Ureter (tissue), 1 donor: ENCODE measurements at regions not wholly inside any gene's neighbourhood (a gene's known extent, or its start where the extent isn't known, plus 50 kb on each side); places are given as distances from the start of the nearest gene placed in this dataset.

Experiments used
- DNase-seq: peaks from one replicate; pipeline ENCODE4 v3.0.0-alpha.2; 2020; ENCODE audit warnings: low spot score
- donor health status: DM: yes; HTN: yes; CAD: no.

DNA sequence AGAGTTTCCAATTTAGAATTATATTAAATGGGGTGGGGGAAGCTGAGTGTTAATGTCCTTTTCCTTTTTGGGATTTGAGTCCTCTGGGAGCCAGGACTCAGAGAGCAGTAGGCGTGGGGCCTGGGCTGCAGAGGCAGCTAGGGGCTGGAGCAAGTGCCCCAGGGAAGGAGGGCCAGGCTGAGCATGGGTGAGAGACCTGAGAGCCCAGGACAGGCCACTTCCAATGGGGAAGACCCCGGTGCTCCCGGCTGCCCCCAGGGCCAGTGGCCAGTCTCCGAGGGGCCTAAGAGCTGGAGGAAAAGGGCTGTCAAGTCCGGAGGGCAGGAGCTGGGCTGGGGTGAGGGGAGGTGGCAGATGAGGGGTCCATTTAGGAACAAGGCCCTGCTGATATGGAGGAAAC is 371.5 kb downstream of the ZNF536 start:
- DNase-seq = no peak

DNA sequence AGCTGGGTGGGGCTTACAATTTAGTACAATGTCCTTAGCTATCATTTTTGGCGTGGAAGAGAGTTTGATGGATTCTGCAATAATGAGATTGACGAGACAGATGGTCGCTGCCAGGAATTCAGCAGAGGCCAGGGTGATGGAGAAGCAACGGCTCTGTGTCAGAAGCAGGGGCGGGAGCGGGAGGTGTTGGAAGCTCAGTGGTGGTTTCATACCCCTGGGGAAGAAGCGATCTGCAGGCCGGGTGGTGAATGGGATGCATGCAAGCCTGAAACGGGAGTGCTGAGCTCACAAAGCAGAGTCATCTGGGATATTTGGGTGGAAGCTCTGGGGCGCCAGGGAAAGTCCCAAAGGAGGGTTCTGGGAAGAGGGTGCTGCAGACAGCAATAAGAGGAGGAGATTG is 370.8 kb downstream of the ZNF536 start:
- no peak for DNase-seq

DNA sequence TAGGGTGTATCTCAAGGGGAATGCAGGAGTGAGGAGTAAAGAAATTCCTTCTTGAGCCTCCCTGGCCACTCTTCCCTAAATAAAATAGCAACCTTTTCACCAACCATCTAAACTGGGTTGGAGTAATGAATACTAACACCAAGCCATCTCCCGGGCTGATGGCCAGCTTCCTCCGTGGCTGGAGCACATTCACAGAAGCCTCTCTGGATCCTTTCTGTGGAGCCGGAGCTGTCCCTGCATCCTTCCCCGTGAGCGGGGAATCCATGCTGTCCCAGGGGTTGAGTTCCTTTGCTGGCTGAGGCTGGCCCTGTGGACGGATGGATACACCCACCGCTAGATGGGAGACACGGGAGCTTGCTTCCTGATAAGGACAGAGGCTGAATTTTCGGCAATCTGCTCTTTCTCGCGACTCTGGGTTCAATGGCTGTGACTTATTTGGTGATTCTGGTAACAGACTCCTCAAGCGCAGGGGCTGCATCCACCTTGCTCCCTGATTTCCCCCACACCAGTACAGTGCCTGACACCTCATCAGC is 370.3 kb downstream of the ZNF536 start:
- DNase-seq = no peak

DNA sequence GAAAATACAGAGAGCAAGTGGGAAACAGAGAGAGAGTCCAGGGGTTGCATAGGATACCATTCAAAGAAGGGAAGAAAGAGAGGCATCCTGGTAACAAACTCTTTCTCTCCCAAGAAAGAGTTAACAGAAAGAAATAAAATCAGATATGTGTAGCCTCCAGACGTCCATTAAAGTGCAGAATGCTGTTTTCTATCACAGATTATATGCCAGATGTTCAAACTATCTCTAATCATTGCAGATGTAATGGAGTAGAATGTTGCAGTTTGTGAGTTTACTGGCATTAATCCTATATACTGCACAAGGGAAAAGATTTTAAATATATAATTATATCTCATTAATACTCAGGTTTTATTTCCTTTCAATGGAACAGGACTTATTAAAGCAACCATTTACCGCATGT is 369.4 kb downstream of the ZNF536 start:
- DNase-seq = no peak

DNA sequence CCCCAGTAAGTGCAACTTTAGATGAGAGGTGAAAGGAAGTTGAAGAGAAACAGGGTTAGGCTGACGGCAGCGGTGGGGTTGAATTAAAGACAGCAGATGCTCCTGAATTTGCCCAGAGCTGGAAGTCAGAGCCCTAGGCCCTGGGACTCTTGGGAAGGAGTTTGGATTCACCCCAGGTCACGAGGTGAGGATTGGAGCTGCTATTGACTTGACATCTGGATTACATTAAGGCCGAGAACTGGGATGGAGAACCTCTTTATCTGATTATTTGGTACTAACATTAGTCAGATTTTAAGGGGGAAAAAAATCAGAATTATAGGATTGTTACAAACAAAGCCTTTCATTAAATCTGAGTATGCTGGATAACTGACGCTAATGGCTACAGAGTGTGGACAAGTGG is 367.2 kb downstream of the ZNF536 start:
- no peak for DNase-seq

DNA sequence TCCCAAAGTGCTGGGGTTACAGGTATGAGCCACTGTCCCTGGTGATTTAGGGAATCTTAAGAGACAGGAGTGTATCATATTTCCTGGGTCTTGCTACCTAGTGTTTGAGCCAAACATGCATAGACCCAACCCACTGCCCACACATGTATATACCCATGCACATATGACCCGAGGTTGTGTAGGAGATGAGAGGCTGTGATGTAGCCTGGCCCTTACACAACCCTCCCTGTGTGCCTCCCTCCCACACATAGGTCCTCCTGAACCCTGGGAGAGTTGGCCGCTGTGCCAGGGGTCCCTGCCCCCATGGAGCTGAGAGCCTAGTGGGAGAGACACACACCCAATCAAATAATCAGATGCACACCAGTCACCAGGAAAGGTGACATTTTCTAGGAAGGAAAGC is 365.9 kb downstream of the ZNF536 start:
- DNase-seq = no peak

DNA sequence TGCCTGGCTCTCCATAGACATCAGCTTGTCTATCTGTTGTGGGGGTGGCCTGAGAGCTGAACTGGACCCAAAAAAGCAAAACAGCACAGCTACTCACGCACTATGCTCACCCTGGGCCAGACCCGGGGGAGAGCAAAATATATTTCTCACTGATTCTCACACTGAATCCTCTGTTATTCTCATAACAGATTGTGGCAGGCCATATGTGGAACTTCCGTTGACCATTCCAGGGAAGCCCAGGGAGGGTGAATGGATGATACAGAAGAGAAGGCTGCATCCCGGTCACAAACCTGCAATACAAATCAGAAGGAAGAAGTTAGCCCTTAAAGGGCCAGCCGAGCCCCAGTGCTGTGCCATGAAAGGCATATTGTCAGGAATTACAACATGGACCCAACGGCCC is 362.5 kb downstream of the ZNF536 start:
- DNase-seq = no peak

DNA sequence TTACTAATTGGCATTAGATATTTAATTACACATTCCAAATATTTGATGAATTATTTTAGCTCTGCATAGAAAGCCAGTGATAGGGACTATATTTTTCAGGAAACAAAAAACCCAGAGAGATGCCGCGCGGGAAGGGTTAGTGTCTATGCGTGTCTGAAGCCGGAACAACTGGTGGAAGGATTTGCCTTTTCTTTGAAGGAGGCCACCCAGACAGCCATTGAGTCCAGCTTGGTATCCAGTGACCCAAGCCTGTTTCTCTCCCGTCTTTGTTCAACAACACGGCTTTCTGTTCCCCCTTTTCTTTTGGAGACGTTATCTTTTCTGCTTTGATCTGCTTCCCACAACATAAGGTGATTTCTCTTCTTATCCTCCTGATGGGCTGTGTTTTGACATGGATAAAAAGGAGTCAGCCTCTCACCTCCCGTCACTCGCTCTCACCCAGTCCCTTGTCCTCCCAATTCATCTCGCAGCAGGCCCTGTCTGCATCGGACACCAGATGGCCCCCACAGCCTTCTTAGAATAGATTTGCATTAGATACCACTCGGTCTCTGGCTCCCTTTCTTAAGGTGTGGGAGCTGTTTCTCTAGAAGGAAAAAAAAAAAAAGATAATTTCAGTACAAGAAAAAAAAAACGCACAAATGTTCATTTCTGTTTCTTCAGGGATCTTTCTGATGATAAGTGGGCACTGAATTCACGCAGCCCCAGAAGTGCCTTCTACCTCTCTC is 361.8 kb downstream of the ZNF536 start:
- no peak for DNase-seq

DNA sequence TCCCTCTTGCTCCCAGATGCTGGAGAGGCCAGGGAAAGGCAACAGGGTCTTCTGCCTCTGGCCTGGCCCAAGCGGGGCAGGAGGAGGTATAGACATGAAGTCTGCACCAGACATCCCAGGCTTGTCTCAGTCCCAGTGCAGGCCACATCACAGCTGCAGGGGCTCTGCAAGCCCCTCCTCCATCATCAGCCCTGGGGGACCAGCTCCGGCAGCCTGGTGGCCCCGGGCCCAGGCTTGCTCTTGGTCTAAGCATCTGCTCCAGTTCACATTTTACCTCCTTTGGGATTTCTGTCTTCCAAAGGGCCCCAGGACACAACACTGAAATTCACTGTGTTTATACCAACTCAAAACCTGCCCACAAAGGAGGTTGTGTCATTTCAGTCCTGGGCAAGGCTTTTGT is 359.4 kb downstream of the ZNF536 start:
- DNase-seq = no peak

DNA sequence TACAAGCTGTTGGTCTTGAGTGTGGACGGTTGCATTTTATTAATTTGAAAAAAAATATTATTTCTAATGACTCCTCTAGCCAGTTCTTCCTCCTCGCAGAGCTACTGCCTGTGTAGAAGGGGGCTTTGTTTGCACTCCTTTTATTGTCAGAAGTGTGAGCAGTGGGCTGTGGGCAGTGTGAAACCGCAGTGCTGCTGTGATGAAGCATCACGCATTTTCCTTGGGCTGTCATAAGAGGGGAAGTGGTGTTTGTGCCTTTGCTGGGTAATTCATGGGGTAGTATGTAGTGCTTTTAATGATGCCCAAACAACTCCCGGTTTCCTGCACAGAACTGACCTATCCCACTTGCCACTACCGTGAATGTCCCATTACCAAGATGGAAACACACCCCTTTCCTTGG is 357.3 kb downstream of the ZNF536 start:
- DNase-seq = no peak

DNA sequence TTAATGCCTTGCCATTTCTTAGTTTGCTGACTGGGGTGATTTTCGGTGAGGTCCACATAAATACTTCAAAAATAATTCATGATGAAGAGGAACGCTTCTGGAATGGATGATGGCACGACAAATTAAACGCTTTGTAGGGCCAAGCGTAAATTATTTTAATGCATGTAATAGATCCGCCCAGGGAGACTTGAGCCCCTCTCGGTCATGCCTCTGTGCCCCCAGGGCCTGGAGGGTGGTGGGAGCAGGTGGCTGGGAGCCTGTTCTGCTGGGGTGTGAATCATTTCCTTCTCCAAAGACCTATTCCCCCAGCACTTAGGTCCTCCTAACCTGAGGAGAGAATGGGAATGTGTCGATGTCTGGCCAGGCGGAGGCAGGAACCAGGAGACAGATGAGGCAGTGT is 350.6 kb downstream of the ZNF536 start:
- no peak for DNase-seq

DNA sequence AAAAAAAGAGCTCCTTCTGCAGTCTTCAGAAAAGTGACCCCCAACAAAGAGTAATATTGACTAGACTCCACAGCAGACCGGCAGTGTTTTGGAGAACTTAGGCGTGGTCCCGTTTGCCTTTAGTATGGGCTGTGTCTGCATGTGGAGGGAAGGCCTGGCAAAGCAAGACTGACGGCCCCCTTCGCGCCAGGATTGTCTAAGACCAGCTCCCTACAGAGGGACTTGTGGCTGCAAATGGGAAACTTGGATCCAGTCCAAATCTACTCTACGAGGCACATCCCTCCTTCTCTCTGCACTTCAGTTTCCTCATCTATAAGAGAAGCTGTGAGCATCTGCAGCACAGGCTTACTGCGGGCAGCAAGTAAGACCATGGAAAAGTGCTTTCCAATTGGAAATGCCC is 350.0 kb downstream of the ZNF536 start:
- DNase-seq = no peak

DNA sequence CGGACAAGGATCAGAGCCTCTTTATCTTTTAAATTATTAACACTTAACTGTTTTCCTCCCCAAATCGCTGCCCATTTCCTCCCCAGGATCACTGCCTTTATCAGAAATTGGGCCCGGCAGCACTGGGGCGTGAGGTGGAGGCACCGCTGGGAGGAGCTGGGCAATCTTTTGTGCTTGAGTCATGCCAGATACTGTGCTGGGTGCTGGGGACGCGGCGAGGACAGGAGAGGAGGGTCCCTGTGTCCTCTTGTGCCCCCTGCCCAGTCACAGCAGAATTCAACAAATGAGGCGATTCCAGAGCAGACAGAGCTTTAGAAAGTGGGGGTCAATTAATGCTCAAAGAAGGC is 347.8 kb downstream of the ZNF536 start:
- DNase-seq = no peak

DNA sequence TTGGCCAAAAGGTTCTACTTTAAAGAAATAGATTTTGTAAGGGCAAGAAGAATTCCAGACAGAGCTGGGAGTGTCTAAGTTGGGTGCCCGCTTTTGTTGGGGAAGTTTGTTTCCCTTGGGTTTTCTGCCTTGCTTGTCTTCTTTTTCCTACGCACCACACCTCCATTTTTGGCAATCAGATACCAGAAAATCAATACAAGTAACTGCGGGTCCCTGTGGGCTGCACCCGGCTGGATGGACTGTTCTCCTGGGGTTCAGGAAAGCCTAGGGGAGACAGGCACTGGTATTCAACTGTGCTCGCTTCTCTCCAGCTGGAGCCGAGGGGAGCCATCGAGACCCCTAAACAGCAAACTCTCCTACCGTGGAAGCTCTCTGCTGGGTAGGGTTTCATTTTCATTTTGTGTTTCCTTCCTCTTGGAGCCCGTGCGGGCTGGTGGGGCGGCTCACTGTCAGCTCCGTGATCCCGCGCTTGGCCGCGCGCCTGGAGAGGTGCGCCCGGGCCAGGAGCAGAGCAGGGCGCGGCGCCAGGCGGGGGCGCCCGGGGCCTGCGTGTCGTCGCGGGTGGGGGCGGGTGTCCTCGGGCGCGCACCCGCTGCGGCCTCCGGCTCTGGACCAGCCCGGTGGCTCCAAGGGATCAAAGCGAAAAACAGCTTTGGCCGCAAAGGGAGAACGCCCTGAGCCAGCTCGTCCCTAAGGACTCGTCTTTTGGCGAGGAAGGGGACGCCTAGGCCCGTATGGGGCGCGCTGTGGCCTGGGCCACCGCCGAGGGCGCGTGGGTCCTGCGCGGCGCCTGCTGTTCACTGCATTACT is 347.2 kb downstream of the ZNF536 start:
- peak; percentile 76 for DNase-seq

DNA sequence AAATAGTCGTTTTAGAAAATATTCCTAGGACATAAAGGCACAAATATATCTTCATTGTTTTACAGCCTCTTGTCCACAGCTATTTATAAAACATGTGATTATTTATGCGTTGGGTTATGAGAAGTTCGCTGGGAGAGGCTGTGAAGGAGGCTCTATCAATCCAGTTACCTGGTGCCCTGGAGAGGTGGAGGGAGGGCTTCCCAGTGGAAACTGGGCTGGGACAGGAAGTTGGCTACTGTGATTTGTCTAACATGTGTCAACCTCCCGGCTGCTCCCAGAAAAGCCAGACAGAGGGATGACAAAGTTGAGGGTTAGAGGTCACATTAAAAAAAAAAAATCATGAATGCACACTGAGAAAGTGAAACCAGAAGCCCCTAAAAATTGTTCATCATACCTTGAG is 346.5 kb downstream of the ZNF536 start:
- DNase-seq = no peak

DNA sequence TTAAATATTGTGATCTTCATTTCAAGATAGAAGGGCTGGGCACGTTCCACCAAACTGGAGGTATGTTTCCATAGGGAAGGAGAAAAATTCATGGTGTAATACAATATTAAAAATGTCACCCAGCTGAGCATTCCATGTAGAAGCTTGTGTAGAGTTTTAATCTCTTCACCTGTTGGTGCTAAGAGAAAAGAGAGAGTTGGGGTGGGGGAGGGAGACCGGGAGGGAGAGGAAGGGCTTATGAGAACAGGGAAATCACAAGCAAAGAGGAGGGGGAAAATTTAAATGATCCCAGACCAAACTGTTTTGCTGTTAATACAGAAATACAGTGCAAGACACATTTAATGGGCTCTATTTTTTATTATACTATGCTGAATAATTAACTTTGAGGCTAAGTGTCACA is 345.8 kb downstream of the ZNF536 start:
- no peak for DNase-seq

DNA sequence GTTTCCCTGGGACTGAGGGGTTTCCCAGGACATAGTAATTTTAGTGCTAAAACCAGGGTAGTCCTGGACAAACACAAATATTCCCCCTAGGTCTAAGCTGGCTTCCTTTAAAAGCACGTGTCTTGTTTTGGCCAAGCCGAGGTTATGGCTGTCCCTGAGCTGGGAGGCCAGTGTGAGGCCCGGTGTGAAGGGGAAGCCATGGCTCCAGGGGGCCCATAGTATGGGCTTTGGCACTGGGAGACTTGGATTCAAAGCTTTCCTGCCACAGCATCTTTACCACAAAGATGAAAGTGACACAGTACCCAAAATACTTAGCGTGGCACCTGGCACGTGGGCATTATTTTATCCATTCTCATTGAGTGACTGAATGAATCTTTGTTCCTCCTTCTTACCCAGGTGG is 345.2 kb downstream of the ZNF536 start:
- DNase-seq = no peak

DNA sequence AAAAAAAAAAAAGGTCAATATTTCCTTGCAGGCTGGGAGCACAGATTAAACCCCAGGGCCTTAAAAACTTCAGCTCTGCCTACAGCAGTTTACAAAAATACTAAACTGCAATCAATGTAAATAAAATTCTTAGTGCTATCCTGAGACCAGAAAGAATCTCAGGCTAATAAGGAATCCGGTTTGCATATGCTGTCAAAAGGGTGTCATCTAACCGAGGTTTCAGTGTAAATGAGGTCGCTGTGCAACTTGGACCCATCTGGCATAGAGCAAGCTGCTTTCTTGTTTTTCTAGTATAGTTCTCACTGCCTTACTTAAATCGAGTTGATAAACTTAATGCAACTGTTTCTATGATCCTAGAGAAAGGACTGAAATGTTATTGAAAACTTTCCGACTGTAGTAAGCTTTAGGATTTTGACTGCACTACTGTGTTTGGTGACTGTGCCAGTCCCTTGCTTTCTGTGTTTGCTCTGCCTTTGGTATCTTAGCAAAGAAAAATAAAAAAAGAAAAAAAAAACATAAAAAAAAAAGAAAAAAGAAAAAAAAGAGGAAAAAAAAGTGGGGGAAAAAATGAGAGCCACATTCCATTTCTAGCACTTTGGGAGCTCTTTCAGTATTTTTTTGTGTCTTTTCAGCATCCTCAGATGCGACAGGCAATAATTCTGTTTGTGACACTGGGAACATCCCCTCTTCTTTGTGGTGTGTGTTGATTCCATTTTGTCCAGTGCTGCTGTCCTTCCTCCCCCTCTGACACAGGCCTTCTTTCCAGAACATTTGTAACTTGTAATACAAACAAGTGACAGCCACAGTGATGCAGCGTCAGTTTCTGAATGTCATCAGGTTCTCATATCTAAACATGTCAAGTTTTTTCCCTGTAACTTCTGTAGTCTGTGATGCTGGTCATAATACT is 340.5 kb downstream of the ZNF536 start:
- no peak for DNase-seq

DNA sequence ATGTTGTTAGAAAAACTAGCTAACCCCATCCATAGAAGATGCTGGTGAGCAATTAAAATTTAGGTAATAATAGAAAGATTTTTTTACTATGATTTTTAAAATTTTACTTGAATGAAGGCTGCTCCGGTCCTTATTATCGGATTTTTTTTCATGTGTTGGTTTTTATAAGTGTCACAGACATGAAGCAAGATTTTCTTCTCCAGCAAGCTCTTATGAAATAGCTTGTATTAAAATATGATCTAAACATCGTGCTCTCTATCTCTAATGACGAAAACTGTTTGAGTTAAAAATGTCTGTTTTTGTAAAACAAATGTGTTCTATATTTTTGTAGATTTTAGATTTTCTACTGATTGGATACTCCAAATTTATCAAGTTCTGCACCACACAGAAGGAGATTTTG is 339.6 kb downstream of the ZNF536 start:
- DNase-seq = no peak

DNA sequence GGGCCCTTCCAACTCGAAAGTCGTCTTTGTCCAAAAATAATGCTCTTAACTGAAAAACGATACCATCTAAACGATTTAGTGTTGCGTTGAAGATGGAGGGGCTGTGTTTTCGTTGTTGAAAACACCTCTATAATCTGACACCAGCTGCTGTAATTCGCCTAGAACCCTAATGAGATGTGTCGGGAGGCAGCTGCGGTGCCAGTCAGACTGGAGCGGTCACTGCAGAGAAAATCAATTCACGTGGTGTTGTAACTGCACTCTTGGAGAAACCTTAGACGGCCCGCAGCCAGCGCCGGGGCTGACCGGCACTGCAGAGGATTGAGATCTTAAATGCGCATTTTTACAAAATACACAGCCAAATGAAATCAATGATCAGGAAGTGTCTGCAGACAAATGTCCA is 339.1 kb downstream of the ZNF536 start:
- DNase-seq = no peak

DNA sequence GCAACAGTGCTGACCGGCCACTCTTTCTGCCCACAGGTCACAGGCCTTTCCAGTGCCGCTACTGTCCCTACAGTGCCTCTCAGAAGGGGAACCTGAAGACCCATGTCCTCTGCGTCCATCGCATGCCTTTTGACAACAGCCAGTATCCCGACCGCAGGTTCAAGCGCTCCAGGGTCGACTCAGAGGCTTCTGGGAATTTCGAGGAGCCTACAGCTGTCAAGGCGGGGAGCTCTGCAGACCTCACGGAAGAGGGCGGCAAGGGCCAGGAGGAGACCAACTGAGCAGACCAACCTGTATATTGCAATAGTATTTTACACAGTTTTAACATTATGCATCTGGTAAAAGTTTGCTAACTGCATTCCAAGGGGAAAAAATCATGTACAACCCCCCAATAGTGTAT is 338.5 kb downstream of the ZNF536 start:
- no peak for DNase-seq

DNA sequence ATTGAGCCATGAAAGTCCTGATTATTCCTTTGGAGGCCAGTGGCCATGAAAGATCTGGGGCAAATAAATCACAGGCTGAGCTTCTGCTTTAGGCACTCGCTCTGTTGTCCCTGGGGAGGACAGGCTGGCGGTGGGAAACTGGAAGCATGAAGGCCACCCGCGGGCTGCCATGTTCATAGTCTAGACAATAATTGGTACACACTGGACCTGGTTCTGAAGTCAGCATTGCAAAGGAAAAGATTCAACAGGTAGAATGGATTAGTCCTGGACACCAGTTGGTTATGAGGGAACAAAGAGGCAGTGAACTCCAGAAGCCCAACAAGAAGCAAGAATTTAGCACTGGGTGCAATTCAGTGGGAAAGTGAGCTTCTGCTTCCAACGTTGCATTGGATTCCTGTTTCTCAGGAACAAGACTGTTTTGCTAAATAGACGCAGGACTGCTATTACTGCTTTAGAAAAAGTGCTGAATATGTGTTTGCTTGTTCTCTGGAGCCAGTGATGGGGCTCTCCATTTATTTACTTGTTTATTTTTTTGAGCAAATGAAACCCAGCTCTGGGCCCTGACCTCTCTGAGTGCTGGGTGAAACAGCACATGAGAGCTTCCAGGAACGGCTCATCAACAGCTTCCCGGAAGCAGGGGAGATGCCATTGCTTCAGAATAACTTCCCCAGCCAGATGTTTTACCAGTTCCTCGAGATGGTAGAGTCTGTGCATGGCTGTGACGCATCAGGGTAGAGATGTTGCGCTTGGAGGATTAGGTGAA is 336.4 kb downstream of the ZNF536 start:
- DNase-seq = no peak
